SK-N-SH (cell line): ENCODE measurements at regions not wholly inside any gene's neighbourhood (a gene's known extent, or its start where the extent isn't known, plus 50 kb on each side); places are given as distances from the start of the nearest gene placed in this dataset.

Experiments used
- CTCF ChIA-PET: fragments of 300-600, 350-600 bp; formaldehyde crosslinking; extraction: SDS; loops from one replicate; lab custom pipeline; 2021; lab: Yijun Ruan, JAX
- POLR2A ChIA-PET: fragments of 350-600 bp; sonication (Branson Sonifier 250); formaldehyde crosslinking; extraction: SDS; loops from one replicate; lab custom pipeline; 2020; ENCODE audit warnings: antibody characterized with exemption, inconsistent platforms; lab: Yijun Ruan, JAX
- DNase-seq: peaks from one replicate; pipeline ENCODE4 v3.0.0; 2012
- H2AFZ ChIP-seq: fragments of 200-600 bp; sonication (generic); 2 replicates; pipeline ENCODE4 v1.8.1; 2016; ENCODE audit warnings: antibody characterized with exemption, mild to moderate bottlenecking, low read depth
- H3F3A ChIP-seq: fragments of 200-600 bp; sonication (generic); replicated peaks from 2 replicates; pipeline ENCODE3; 2016; ENCODE audit warnings: antibody characterized with exemption, mild to moderate bottlenecking; ENCODE audit not compliant: insufficient read depth
- H3K27ac ChIP-seq, 2 experiments: fragments of 200-500 bp in 1 of 2; fragments of 200-600 bp in 1 of 2; sonication (Bioruptor generic) in 1 of 2; sonication (generic), shearing (Covaris generic) in 1 of 2; 2 replicates each; pipeline versions ENCODE4 v1.5.1 to v1.6.1; 2014 to 2016; ENCODE audit warnings: low read depth in 2 of 2, inconsistent platforms in 1 of 2, low read length in 1 of 2, mild to moderate bottlenecking in 1 of 2, mixed read lengths in 1 of 2
- H3K27me3 ChIP-seq: fragments of 200-600 bp; sonication (generic), shearing (Covaris generic); 2 replicates; pipeline ENCODE4 v1.6.1; 2016; ENCODE audit warnings: mixed run types; ENCODE audit not compliant: insufficient read depth
- H3K36me3 ChIP-seq, 2 experiments: fragments of 200-500 bp in 1 of 2; fragments of 200-600 bp in 1 of 2; sonication (Bioruptor generic) in 1 of 2; sonication (generic) in 1 of 2; replicated peaks in 1 of 2; 2 replicates each; pipeline versions ENCODE3 to v1.5.1; 2014 to 2016; ENCODE audit warnings: low read length in 1 of 2, mild to moderate bottlenecking in 1 of 2; ENCODE audit not compliant: insufficient read depth in 2 of 2, control insufficient read depth in 1 of 2
- H3K4me1 ChIP-seq, 2 experiments: fragments of 200-500 bp in 1 of 2; fragments of 200-600 bp in 1 of 2; sonication (Bioruptor generic) in 1 of 2; sonication (generic), shearing (Covaris generic) in 1 of 2; 2 replicates each; pipeline versions ENCODE4 v1.5.1 to v1.6.1; 2014 to 2016; ENCODE audit warnings: low read depth in 1 of 2, low read length in 1 of 2, mixed run types in 1 of 2; ENCODE audit not compliant: insufficient read depth in 2 of 2, control insufficient read depth in 1 of 2
- H3K4me2 ChIP-seq: fragments of 200-600 bp; sonication (generic), shearing (Covaris generic); 2 replicates; pipeline ENCODE4 v1.6.1; 2017; ENCODE audit warnings: mixed run types
- H3K4me3 ChIP-seq, 2 experiments: fragments of 200-500 bp in 1 of 2; fragments of 200-600 bp in 1 of 2; sonication (Bioruptor generic) in 1 of 2; sonication (generic), shearing (Covaris generic) in 1 of 2; 2 replicates each; pipeline versions ENCODE4 v1.5.1 to v1.8.1; 2014 to 2016; ENCODE audit warnings: low read depth in 2 of 2, inconsistent platforms in 1 of 2, low read length in 1 of 2, mild to moderate bottlenecking in 1 of 2, mixed read lengths in 1 of 2, moderate library complexity in 1 of 2
- H3K79me2 ChIP-seq: fragments of 200-600 bp; sonication (generic); 2 replicates; pipeline ENCODE4 v1.8.1; 2017; ENCODE audit warnings: mild to moderate bottlenecking; ENCODE audit not compliant: insufficient read depth
- H3K9ac ChIP-seq: fragments of 200-600 bp; sonication (generic); 2 replicates; pipeline ENCODE4 v1.6.1; 2017; ENCODE audit warnings: mixed run types
- H3K9me2 ChIP-seq: fragments of 200-600 bp; sonication (generic); 2 replicates; pipeline ENCODE4 v1.6.1; 2017; ENCODE audit warnings: mixed run types
- H3K9me3 ChIP-seq: fragments of 200-600 bp; sonication (generic); 2 replicates; pipeline ENCODE4 v1.6.1; 2017; ENCODE audit warnings: mixed run types, mild to moderate bottlenecking, moderate library complexity
- H4K20me1 ChIP-seq: fragments of 200-600 bp; sonication (generic); 2 replicates; pipeline ENCODE4 v1.6.1; 2017; ENCODE audit warnings: mild to moderate bottlenecking, mixed run types; ENCODE audit not compliant: insufficient read depth
- CTCF ChIP-seq: fragments of 200-600 bp; sonication (generic); IDR thresholded peaks from 2 replicates; pipeline ENCODE4 v1.6.1; 2017; ENCODE audit warnings: antibody characterized with exemption, mild to moderate bottlenecking, moderate library complexity
- ELF1 ChIP-seq: IDR thresholded peaks from 2 replicates; pipeline ENCODE4 v1.4.0; 2012
- EP300 ChIP-seq, 2 experiments: IDR thresholded peaks; 2 replicates each; pipeline versions ENCODE4 v1.4.0 to v1.6.1; 2012; ENCODE audit warnings: borderline replicate concordance in 1 of 2, low read depth in 1 of 2, low read length in 1 of 2
- FOSL2 ChIP-seq: IDR thresholded peaks from 2 replicates; pipeline ENCODE4 v1.4.0; 2012; ENCODE audit warnings: low read depth, mild to moderate bottlenecking, moderate library complexity, borderline replicate concordance
- FOXM1 ChIP-seq: IDR thresholded peaks from 2 replicates; pipeline ENCODE4 v1.4.0; 2012; ENCODE audit warnings: low read depth, mild to moderate bottlenecking
- GABPA ChIP-seq: IDR thresholded peaks from 2 replicates; pipeline ENCODE4 v1.4.0; 2012; ENCODE audit warnings: low read depth, mild to moderate bottlenecking
- GATA2 ChIP-seq: sonication (generic); formaldehyde crosslinking; IDR thresholded peaks from 2 replicates; pipeline ENCODE4 v1.5.0; 2020; ENCODE audit warnings: mild to moderate bottlenecking, missing genetic modification reagents
- JUND ChIP-seq: IDR thresholded peaks from 2 replicates; pipeline ENCODE4 v1.4.0; 2012
- MAX ChIP-seq: IDR thresholded peaks from 2 replicates; pipeline ENCODE4 v1.4.0; 2012; ENCODE audit warnings: low read depth
- MEF2A ChIP-seq: IDR thresholded peaks from 2 replicates; pipeline ENCODE4 v1.4.0; 2012; ENCODE audit warnings: low read depth, borderline replicate concordance
- MXI1 ChIP-seq: IDR thresholded peaks from 2 replicates; pipeline ENCODE4 v1.6.1; 2012; ENCODE audit warnings: mild to moderate bottlenecking, low read depth, low read length, improper control_type of control experiment
- NFIC ChIP-seq: IDR thresholded peaks from 2 replicates; pipeline ENCODE4 v1.4.0; 2012; ENCODE audit warnings: borderline replicate concordance
- NRF1 ChIP-seq: IDR thresholded peaks from 2 replicates; pipeline ENCODE4 v1.6.1; 2012; ENCODE audit warnings: low read depth, mild to moderate bottlenecking, low read length
- PBX3 ChIP-seq: IDR thresholded peaks from 2 replicates; pipeline ENCODE4; 2012
- POLR2AphosphoS5 ChIP-seq: IDR thresholded peaks from 2 replicates; pipeline ENCODE4 v1.6.1; 2012; ENCODE audit warnings: low read depth, low read length
- RAD21 ChIP-seq: IDR thresholded peaks from 2 replicates; pipeline ENCODE4 v1.6.1; 2012; ENCODE audit warnings: mild to moderate bottlenecking, low read length
- RCOR1 ChIP-seq: fragments of 150-350 bp; IDR thresholded peaks from 2 replicates; pipeline ENCODE4 v1.6.1; 2017; ENCODE audit warnings: antibody characterized with exemption, low read length
- REST ChIP-seq: IDR thresholded peaks from 2 replicates; pipeline ENCODE4 v1.6.1; 2012; ENCODE audit warnings: mild to moderate bottlenecking, low read depth, low read length, moderate library complexity
- RFX5 ChIP-seq: IDR thresholded peaks from 2 replicates; pipeline ENCODE4 v1.6.1; 2012; ENCODE audit warnings: mild to moderate bottlenecking, improper control_type of control experiment, low read length
- SIN3A ChIP-seq: IDR thresholded peaks from 2 replicates; pipeline ENCODE4 v1.6.1; 2012; ENCODE audit warnings: low read depth, mild to moderate bottlenecking, low read length, moderate library complexity, borderline replicate concordance
- SMC3 ChIP-seq: IDR thresholded peaks from 2 replicates; pipeline ENCODE4 v1.6.1; 2012; ENCODE audit warnings: low read depth, low read length, improper control_type of control experiment
- TCF12 ChIP-seq: IDR thresholded peaks from 2 replicates; pipeline ENCODE4 v1.4.0; 2012
- TEAD4 ChIP-seq: IDR thresholded peaks from 2 replicates; pipeline ENCODE4 v1.4.0; 2012; ENCODE audit warnings: mild to moderate bottlenecking, borderline replicate concordance; ENCODE audit not compliant: insufficient read depth
- USF2 ChIP-seq: fragments of 150-350 bp; IDR thresholded peaks from 2 replicates; pipeline ENCODE4 v1.6.1; 2017; ENCODE audit warnings: antibody characterized with exemption, low read length, low read depth, borderline replicate concordance
- WGBS: methylation state at CpG from one replicate; pipeline ENCODE4 v1.1.6; 2017; ENCODE audit warnings: low lambda C conversion rate; 5-methylcytosine and 5-hydroxymethylcytosine counted together

GRCh38 chr20:12464036-12464435 is 544.7 kb upstream of the SPTLC3 start:
- H3K27ac ChIP-seq: no peak overlapping the region
- peaks cover 5% of the 10 kb centered on the region; the same call in 1 of the 2 replicates for H3K9me3 ChIP-seq
- ChIA-PET POLR2A (no interaction called here), CTCF (no interaction called here)
- no peak overlapping the region for H3K4me2 ChIP-seq
- no peaks in the 10 kb centered on the region for H3K27me3 ChIP-seq
- H3K9ac ChIP-seq: no peak overlapping the region
- H3K4me1 ChIP-seq: peaks cover 0 to 11% of the 10 kb centered on the region in 2 experiments; a peak in 2 of 4 replicates
- no peaks in the 10 kb centered on the region for H4K20me1 ChIP-seq
- no peaks in the 10 kb centered on the region for H3K36me3 ChIP-seq
- no peaks in the 10 kb centered on the region for H3F3A ChIP-seq
- H3K79me2 ChIP-seq: no peaks in the 10 kb centered on the region
- H2AFZ ChIP-seq: no peak overlapping the region
- WGBS: 44% methylated on average over 2 of the region's 3 CpGs
- TF ChIP-seq POLR2AphosphoS5: no peak
- no peak for TF ChIP-seq MXI1
- TF ChIP-seq RCOR1: no peak
- no peak for TF ChIP-seq RAD21
- TF ChIP-seq TEAD4: no peak
- TF ChIP-seq RFX5: no peak
- no peak for TF ChIP-seq PBX3
- TF ChIP-seq TCF12: no peak
- TF ChIP-seq FOXM1: no peak
- TF ChIP-seq GABPA: no peak
- no peak for TF ChIP-seq SIN3A
- no peak for TF ChIP-seq JUND
- TF ChIP-seq FOSL2: no peak
- TF ChIP-seq USF2: no peak
- TF ChIP-seq NRF1: no peak
- TF ChIP-seq ELF1: no peak
- H3K9me2 ChIP-seq: no peaks in the 10 kb centered on the region
- no peak for DNase-seq
- H3K4me3 ChIP-seq: no peak overlapping the region

GRCh38 chr20:12466915-12467314 is 541.9 kb upstream of the SPTLC3 start:
- no peaks in the 10 kb centered on the region for H3K9me3 ChIP-seq
- H3K9me2 ChIP-seq: no peaks in the 10 kb centered on the region
- no peaks in the 10 kb centered on the region for H4K20me1 ChIP-seq
- H3K36me3 ChIP-seq: no peaks in the 10 kb centered on the region
- H3K9ac ChIP-seq: no peak overlapping the region
- H3K27me3 ChIP-seq: no peaks in the 10 kb centered on the region
- no peak overlapping the region for H2AFZ ChIP-seq
- CTCF ChIA-PET: interaction anchor here (0.7 kb wide), 1 partner anchor 149 kb away, joined by 3 read pairs; no protein-coding TSS in a partner anchor
- no peaks in the 10 kb centered on the region for H3F3A ChIP-seq
- no peak overlapping the region for H3K4me3 ChIP-seq
- 15% methylated on average over 2 of the region's 2 CpGs for WGBS
- POLR2A ChIA-PET: no interaction called here
- peaks cover 0 to 11% of the 10 kb centered on the region in 2 experiments; a peak in 2 of 4 replicates for H3K4me1 ChIP-seq
- no peaks in the 10 kb centered on the region for H3K79me2 ChIP-seq
- no peak overlapping the region for H3K27ac ChIP-seq
- no peak overlapping the region for H3K4me2 ChIP-seq
- no peak for DNase-seq
- TF ChIP-seq SIN3A: no peak
- TF ChIP-seq TCF12: no peak
- TF ChIP-seq REST: no peak
- TF ChIP-seq MEF2A: no peak
- no peak for TF ChIP-seq TEAD4
- no peak for TF ChIP-seq MAX
- no peak for TF ChIP-seq ELF1
- TF ChIP-seq SMC3: no peak
- TF ChIP-seq GATA2 (CRISPR knock-in tag): no peak
- TF ChIP-seq JUND: no peak
- TF ChIP-seq NFIC: no peak
- no peak for TF ChIP-seq EP300 (IDR thresholded peaks at IDR 0.05; ENCODE audit: borderline replicate concordance in 1 of 2, low read depth in 1 of 2, low read length in 1 of 2)
- no peak for TF ChIP-seq CTCF
- no peak for TF ChIP-seq NRF1
